ENCODE measurements at regions not wholly inside any gene's neighbourhood (a gene's known extent, or its start where the extent isn't known, plus 50 kb on each side); places are given as distances from the start of the nearest gene placed in this dataset.

DNA sequence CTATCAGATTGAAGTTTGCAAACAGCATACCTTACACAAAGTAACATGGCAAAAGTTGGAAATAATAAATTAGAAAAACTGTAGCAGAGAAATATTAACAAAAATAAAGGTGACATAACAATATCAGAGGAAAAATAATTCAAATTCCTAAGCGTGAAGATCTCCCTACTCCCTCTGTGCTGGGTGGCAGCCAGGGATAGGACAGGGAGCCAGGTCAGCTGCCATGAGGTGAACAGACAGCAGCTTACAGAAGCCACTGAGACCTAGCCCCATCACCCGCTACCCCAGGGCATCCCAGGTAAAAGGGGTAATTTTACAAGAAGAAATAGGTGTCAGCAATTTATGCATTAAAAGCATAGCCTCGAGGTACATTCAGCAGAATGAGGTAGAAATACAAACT is 423.8 kb upstream of the HS6ST1 start:
- H3K4me3 Mint-ChIP-seq, result no peak overlapping the region
- no peaks in the 10 kb centered on the region for H3K36me3 Mint-ChIP-seq
- no peak overlapping the region for H3K27ac Mint-ChIP-seq

DNA sequence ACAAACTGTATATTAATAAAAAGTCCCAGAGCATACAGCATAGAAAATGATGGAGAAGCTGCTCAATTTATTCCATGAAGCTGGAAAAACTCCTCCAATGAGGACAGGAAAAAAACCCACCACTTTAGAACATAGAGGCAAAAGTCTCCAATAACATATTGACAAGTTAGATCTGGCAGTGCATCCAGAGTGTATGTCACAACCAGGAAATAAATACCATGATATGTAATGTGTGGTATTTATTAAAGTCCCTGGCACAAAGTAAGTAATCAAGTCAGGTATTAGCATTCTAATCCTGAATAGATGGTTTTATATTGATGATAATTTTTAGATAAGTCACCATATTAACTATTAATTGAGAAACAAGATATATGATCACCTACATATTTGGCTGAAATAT is 427.3 kb upstream of the HS6ST1 start:
- Mint-ChIP-seq H3K27me3 (no peaks in the 10 kb centered on the region), H3K4me1 (ENCODE audit: low read depth) (no peaks in the 10 kb centered on the region), H3K27ac (no peak overlapping the region), H3K36me3 (no peaks in the 10 kb centered on the region), H3K4me3 (no peak overlapping the region), H3K9me3 (ENCODE audit: low read depth) (no peaks in the 10 kb centered on the region)

More for the DNA sequence above, 423.8 kb upstream of the HS6ST1 start:
- no peaks in the 10 kb centered on the region for H3K9me3 Mint-ChIP-seq (ENCODE audit: low read depth)
- no peaks in the 10 kb centered on the region for H3K4me1 Mint-ChIP-seq (ENCODE audit: low read depth)
- peaks cover 4% of the 10 kb centered on the region for H3K27me3 Mint-ChIP-seq

DNA sequence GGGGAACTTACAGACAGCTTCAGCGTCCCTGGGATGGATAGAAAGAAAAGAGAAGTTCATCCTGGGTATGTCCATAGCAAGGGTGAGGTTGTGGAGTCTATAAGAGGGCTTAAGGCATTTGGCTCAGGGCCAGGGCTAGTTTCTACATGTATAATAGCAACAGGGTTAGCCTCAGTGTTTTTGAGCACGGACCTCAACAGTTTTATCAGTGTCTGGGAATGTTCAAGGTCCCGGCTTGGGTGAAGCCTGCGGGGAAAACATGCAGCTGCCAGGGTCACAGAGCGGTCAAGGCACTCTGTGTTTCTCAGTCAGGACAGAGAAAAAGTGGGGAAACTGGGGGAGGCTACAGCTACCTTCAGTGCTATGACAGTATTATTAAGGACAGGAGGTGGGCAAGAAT is 427.7 kb upstream of the HS6ST1 start:
- Mint-ChIP-seq H3K9me3 (ENCODE audit: low read depth) (no peaks in the 10 kb centered on the region), H3K36me3 (no peaks in the 10 kb centered on the region), H3K4me1 (ENCODE audit: low read depth) (no peaks in the 10 kb centered on the region), H3K27me3 (no peaks in the 10 kb centered on the region), H3K27ac (no peak overlapping the region), H3K4me3 (no peak overlapping the region)

DNA sequence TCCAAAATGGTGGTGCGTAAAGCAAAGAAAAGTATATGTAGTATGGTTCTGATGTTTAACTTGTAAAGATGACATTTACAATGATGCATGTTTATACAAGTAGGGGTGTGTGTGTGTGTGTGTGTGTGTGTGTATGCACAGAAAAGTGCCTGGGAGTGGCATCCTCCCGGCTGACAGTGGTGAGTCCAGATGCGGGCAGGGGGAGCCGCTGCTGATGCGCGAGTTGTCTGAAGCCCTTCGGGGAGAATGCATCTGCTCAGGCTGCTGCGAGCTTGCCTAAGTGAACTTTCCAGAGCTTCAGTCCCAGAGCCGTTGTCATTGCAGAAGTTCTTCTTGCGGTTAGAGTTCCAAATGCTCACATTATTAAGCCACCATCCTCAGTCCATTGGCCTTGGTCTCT is 429.7 kb upstream of the HS6ST1 start:
- no peaks in the 10 kb centered on the region for H3K4me1 Mint-ChIP-seq (ENCODE audit: low read depth)
- no peaks in the 10 kb centered on the region for H3K9me3 Mint-ChIP-seq (ENCODE audit: low read depth)
- no peak overlapping the region for H3K27ac Mint-ChIP-seq
- H3K27me3 Mint-ChIP-seq, result peaks cover 3% of the 10 kb centered on the region
- no peak overlapping the region for H3K4me3 Mint-ChIP-seq
- no peaks in the 10 kb centered on the region for H3K36me3 Mint-ChIP-seq

DNA sequence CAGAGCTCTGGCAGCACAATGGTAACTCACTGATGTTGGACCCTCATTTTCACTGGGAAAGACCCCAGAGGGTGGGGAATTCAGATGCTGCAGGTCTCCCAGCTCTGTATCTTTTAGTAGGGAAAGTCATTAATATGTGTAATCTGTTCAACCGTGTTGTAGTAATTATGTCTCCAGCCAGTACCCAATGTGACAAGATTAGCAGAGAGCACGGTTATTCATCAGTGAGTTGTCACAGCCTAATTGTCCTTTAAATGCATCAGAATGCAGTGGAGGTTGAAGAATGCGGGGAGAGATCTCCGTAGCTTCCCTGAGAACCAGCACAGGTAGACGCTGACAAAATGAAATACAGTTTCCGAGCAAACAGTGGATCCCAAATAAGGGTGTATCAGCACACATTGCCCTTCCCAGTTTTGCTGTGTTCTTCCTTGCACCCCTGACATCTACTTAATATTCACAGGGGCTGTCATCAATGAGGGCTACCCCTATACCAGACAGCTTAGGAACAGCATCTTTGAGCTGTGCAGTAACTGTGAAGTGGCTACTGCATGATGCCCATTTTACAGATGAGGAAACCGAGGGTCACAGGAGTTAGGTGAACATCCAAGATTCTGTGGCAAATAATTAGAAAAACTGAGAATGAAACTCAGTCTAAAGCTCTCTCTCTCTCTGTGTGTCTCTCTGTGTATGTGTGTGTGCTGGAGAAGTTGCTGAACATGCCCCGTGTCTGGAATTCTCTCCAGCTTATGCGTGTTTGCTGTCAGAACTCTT is 430.4 kb upstream of the HS6ST1 start:
- Mint-ChIP-seq H3K27me3 (peaks cover 3% of the 10 kb centered on the region), H3K4me3 (no peak overlapping the region), H3K36me3 (no peaks in the 10 kb centered on the region)

DNA sequence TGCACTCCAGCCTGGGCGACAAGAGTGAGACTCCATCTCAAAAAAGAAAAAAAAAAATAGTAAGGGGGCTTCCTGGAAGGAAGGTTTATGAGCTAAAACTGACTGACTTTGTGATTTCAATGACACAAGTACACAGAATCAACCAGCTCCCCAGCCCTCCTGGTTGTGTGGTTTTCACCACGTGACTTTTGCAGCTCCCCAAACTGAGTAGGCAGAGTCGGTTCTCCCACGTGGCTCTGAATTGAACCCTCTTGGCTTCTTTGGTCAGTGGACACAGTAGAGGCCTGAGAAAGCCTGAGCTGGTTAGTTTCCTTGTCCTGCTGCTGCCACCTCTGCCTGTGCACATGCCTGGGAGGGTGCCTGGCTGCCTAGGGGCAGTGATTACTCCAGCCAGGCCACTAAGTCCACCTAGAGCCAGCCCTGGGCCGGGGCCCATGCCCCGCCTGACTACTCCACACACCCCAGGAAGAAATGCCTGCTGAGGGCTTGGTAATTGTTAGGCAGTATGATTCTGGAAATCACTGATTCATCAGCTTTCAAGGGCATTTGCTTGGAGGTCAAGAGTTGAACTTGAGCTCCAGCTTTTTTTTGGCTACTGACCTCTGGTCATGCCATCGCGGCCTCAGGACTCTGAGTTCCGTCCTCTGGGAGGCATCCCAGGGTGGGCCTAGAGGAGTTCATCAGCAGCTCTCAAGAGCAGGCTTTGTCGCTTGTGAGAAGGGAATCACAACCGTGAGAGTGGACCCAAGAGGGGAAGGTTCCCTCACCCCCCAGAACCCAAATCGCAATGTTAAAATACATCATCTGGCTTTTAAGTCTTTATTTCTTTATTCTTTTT is 431.9 kb upstream of the HS6ST1 start:
- Mint-ChIP-seq H3K4me1 (ENCODE audit: low read depth) (peaks cover 14% of the 10 kb centered on the region), H3K9me3 (ENCODE audit: low read depth) (no peaks in the 10 kb centered on the region), H3K27me3 (peaks cover 5% of the 10 kb centered on the region), H3K27ac (no peak overlapping the region), H3K4me3 (no peak overlapping the region), H3K36me3 (no peaks in the 10 kb centered on the region)

More for the DNA sequence above, 430.4 kb upstream of the HS6ST1 start:
- peaks cover 4% of the 10 kb centered on the region for H3K4me1 Mint-ChIP-seq (ENCODE audit: low read depth)
- H3K27ac Mint-ChIP-seq, result no peak overlapping the region
- H3K9me3 Mint-ChIP-seq (ENCODE audit: low read depth), result no peaks in the 10 kb centered on the region

DNA sequence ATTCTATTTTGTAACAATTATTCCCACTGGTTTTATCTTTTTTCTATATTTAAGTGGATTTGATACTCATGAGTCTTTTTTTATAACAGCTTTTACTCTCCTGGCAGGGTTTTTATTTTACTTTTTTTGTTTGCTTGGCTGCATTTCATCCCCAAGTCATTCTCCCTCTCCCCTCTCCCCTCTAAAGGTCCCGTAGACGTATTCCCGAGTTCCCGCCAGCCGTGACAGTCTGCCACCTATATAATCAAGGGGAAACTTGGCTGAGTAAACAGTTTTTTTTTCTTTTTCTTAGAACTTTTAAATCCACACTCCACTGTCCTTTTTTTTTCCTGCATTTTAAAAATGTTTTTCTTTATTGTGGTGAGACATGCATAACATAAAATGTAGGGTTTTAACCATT is 433.1 kb upstream of the HS6ST1 start:
- peaks cover 14% of the 10 kb centered on the region for H3K4me1 Mint-ChIP-seq (ENCODE audit: low read depth)
- H3K27me3 Mint-ChIP-seq, result peaks cover 7% of the 10 kb centered on the region
- H3K4me3 Mint-ChIP-seq, result no peak overlapping the region
- H3K36me3 Mint-ChIP-seq, result no peaks in the 10 kb centered on the region
- no peaks in the 10 kb centered on the region for H3K9me3 Mint-ChIP-seq (ENCODE audit: low read depth)
- H3K27ac Mint-ChIP-seq, result no peak overlapping the region

DNA sequence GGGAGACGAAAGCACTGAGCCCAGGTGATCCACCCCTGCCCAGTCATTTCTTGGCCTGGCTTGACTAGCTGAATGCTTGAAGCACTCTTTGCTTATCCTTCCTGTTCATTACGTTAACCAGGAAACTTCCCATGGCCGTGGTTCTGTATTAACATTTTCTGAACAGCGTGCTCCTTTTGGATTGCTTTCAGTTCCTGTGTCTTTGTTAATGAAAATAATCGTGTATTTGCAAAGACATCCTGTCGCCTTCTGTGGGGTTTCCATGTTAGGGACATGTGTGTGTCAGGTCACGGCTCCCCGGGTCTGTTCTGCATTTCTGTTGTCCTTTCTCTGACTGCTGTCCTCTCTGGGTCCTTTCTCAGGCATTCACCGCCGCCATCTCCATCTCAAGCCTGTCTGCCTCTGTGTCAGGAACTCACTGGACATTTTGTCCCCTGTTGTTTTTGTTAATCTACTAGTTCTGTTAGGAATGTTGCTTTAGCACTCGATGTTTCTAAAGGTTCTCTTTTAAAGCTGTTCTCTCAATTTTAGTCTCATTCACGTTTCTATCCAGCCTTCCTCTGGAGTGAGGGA is 434.1 kb upstream of the HS6ST1 start:
- Mint-ChIP-seq H3K27ac (no peak overlapping the region), H3K4me1 (ENCODE audit: low read depth) (peaks cover 14% of the 10 kb centered on the region), H3K36me3 (no peaks in the 10 kb centered on the region), H3K9me3 (ENCODE audit: low read depth) (no peaks in the 10 kb centered on the region), H3K4me3 (no peak overlapping the region), H3K27me3 (peaks cover 7% of the 10 kb centered on the region)

DNA sequence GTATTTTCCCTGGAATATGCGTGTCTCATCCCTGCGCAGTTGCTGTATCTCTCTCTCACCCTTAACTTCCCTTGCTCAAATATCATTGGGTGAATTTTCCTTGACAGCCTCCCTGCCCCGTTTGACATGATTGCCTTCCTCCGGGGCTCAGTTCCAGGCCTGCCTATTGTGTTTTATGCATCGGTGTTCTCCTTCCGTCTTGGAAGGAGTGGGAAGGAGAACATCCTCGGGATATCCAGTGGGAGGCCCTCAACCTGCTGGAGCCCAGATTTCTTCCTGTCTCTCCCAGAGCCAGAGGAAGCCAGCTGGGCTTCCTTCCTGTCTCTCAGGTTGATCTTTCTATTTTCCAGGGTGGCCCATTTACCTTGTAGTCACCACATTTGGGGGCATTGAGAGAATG is 434.7 kb upstream of the HS6ST1 start:
- Mint-ChIP-seq H3K4me1 (ENCODE audit: low read depth) (peaks cover 14% of the 10 kb centered on the region), H3K36me3 (no peaks in the 10 kb centered on the region), H3K4me3 (no peak overlapping the region), H3K9me3 (ENCODE audit: low read depth) (no peaks in the 10 kb centered on the region), H3K27me3 (peaks cover 7% of the 10 kb centered on the region), H3K27ac (no peak overlapping the region)

DNA sequence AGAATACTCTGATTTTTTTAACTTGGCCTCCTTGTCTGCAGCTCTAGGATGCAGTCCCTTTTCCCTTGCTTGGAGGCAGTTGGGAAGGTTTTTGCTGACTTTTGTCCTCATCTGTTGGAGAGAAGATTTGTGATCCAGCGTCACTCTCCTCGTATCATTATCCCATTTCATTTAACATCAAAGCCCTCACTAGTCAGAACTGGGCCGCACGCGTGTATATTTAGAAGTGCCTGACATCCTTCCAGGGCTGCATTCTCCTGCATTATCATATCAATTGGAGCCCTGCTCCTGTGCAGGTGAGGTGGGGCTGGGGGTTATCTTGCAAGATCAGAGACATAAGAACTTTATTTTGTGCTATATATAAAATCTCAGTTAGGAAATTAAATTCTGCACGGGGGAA is 435.1 kb upstream of the HS6ST1 start:
- no peaks in the 10 kb centered on the region for H3K36me3 Mint-ChIP-seq
- peaks cover 14% of the 10 kb centered on the region for H3K4me1 Mint-ChIP-seq (ENCODE audit: low read depth)
- peaks cover 7% of the 10 kb centered on the region for H3K27me3 Mint-ChIP-seq
- no peak overlapping the region for H3K27ac Mint-ChIP-seq
- H3K9me3 Mint-ChIP-seq (ENCODE audit: low read depth), result no peaks in the 10 kb centered on the region
- no peak overlapping the region for H3K4me3 Mint-ChIP-seq

DNA sequence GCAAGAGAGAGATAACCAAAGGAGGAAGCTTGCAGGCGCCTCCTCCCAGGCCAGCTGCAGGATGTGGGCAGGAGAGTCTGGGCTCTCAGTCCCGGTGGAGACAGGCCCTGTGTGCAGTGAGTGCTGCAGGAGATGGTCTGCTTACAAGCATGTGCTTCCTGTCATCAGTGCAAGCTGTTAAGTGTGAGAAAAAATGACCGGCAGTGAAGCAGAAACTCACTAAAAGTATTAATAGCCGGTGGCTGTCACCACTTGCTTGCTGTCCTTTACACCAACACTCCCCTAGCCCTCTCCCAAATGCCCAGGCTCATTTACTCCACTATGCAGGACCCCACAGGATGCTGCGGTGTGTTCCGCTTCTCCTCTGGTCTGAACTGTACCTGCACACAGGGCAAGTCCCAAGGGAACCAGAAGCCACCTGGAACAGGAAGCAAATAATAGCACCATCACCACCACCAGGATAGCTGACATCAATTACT is 435.6 kb upstream of the HS6ST1 start:
- H3K27me3 Mint-ChIP-seq, result peaks cover 7% of the 10 kb centered on the region
- no peaks in the 10 kb centered on the region for H3K36me3 Mint-ChIP-seq
- H3K4me1 Mint-ChIP-seq (ENCODE audit: low read depth), result peaks cover 14% of the 10 kb centered on the region
- H3K4me3 Mint-ChIP-seq, result no peak overlapping the region
- H3K9me3 Mint-ChIP-seq (ENCODE audit: low read depth), result no peaks in the 10 kb centered on the region
- H3K27ac Mint-ChIP-seq, result no peak overlapping the region

DNA sequence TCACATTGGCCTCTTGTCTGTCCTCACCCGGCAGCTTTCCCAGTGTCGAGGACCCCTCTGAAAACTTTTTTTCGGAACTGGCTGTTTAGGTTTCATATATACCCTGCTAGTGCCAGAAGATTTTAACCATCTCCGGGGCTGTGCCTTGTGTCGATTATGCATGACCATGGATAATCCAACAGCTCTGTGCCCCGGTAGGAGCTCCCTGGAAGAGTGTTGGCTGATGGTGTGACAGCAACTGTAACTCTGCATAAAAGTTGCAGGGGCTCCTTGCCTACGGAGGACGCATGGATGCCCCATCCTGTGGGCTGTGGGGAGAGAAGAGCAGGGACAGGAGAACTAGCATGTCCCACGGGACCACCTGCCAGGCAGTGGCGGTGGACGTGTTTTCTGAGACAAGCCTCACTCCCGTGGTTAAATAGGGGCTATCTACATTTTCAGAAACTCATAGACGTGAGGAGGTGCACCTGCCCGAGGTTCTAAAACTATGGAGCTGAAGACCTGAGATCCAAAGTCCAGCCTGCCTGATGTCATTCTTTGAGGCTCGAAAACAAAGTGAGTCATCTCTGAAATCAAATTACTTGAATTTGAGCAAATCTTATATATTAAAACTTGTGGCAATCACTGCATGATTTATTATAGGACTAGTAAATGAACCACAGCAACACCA is 437.2 kb upstream of the HS6ST1 start:
- Mint-ChIP-seq H3K4me1 (ENCODE audit: low read depth) (peaks cover 14% of the 10 kb centered on the region), H3K36me3 (no peaks in the 10 kb centered on the region), H3K27me3 (peaks cover 7% of the 10 kb centered on the region), H3K9me3 (ENCODE audit: low read depth) (no peaks in the 10 kb centered on the region), H3K27ac (no peak overlapping the region), H3K4me3 (no peak overlapping the region)

DNA sequence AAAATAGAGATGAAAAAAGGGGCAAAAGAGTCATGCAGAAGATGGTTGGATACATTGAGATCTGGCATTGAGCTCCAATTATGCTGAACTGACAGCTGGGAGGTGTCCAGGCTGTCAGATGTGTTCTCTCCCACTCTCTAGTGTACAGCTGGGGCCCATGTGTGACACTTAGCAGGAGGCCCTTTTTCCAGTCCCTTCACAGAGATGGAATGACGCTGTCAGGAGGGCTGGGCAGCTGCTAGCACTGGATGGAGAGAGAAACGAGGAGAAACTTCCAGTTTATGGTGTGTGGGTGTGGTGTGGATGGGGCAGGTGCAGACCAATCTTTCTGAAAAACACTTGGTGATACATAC is 437.7 kb upstream of the HS6ST1 start:
- H3K4me1 Mint-ChIP-seq (ENCODE audit: low read depth), result peaks cover 14% of the 10 kb centered on the region
- no peaks in the 10 kb centered on the region for H3K9me3 Mint-ChIP-seq (ENCODE audit: low read depth)
- no peaks in the 10 kb centered on the region for H3K36me3 Mint-ChIP-seq
- H3K27me3 Mint-ChIP-seq, result peaks cover 7% of the 10 kb centered on the region
- no peak overlapping the region for H3K27ac Mint-ChIP-seq
- no peak overlapping the region for H3K4me3 Mint-ChIP-seq

DNA sequence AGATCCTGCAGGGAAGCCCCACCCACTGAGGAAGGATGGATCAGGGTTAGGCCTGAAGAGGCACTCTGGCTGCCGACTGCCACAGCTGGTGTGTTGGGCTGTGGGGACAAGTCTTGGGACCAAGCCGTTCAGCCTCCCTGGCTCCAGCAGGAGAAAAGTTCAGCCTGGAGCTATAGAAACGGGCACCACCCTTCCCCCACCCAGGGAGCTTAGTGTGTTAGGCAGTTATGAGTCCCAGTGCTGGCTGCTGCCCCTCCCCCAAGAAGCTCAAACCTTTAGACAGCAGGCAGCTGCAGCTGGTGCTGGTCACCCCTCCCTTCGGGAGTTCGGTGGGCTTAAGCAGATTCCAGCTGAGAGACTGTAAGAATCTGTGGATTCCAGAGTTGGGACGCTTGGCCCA is 447.1 kb upstream of the HS6ST1 start:
- H3K36me3 Mint-ChIP-seq, result no peaks in the 10 kb centered on the region
- peaks cover 4% of the 10 kb centered on the region for H3K27me3 Mint-ChIP-seq
- H3K27ac Mint-ChIP-seq, result no peak overlapping the region
- no peak overlapping the region for H3K4me3 Mint-ChIP-seq
- H3K9me3 Mint-ChIP-seq (ENCODE audit: low read depth), result peaks cover 8% of the 10 kb centered on the region
- no peaks in the 10 kb centered on the region for H3K4me1 Mint-ChIP-seq (ENCODE audit: low read depth)

DNA sequence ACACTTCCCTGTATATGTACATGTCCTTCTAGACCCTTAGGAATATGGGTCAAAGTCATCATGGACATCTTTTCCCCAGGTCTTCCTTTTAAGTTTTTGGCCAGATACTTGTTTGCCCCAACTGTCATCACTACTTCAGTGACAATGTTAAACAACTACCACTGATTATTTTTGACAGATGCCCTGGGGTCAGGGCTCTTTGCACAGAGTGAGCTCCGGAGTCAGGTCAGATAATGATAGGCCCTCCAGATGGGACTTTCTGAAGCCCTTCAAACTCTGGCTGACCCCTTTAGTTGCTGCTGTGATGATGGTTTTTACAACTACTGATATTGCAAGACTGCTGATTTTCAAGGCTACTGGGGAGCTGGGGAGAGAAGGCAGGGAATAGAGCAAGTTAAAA is 449.4 kb upstream of the HS6ST1 start:
- no peaks in the 10 kb centered on the region for H3K36me3 Mint-ChIP-seq
- H3K9me3 Mint-ChIP-seq (ENCODE audit: low read depth), result peaks cover 6% of the 10 kb centered on the region
- H3K27ac Mint-ChIP-seq, result no peak overlapping the region
- peaks cover 4% of the 10 kb centered on the region for H3K27me3 Mint-ChIP-seq
- no peak overlapping the region for H3K4me3 Mint-ChIP-seq
- no peaks in the 10 kb centered on the region for H3K4me1 Mint-ChIP-seq (ENCODE audit: low read depth)
